ENCODE measurements at regions not wholly inside any gene's neighbourhood (a gene's known extent, or its start where the extent isn't known, plus 50 kb on each side); places are given as distances from the start of the nearest gene placed in this dataset.

- H3K9ac ChIP-seq (ENCODE audit: low read length) = no peak overlapping the region
- H3K36me3 ChIP-seq (ENCODE audit: insufficient read depth, low read length) = no peaks in the 10 kb centered on the region
- H3K9me3 ChIP-seq (ENCODE audit: low read length) = no peaks in the 10 kb centered on the region
- H3K4me2 ChIP-seq (ENCODE audit: low read length) = no peak overlapping the region
- H3K79me2 ChIP-seq (replicated peaks; ENCODE audit: insufficient read depth, low read length) = no peaks in the 10 kb centered on the region
- TF ChIP-seq MXI1 (conservative IDR thresholded peaks at IDR 0.05; ENCODE audit: poor library complexity, severe bottlenecking) (no peak), CTCF (IDR thresholded peaks at IDR 0.05; ENCODE audit: poor library complexity, severe bottlenecking) (no peak), EP300 (conservative IDR thresholded peaks at IDR 0.05; ENCODE audit: poor library complexity, severe bottlenecking) (no peak)
- H3K4me3 ChIP-seq (ENCODE audit: low read length) = no peak overlapping the region
- H2AFZ ChIP-seq (ENCODE audit: low read depth, low read length) = no peak overlapping the region
- no peaks in the 10 kb centered on the region for H3K9me2 ChIP-seq (ENCODE audit: insufficient read depth, low read length)
- H3K27me3 ChIP-seq (ENCODE audit: insufficient read depth, low read depth, low read length) = no peaks in the 10 kb centered on the region
- no peaks in the 10 kb centered on the region for H3F3A ChIP-seq (ENCODE audit: insufficient read depth, low read length, poor library complexity, severe bottlenecking)
- no peak overlapping the region for H3K27ac ChIP-seq (ENCODE audit: low read length)
- no peaks in the 10 kb centered on the region for H4K20me1 ChIP-seq (ENCODE audit: insufficient read depth)
Observed at GRCh38 chr2:88342749-88343148, 109.7 kb downstream of the FOXI3 start.

GRCh38 chr2:88334418-88334817 is 118.1 kb downstream of the FOXI3 start:
- H3F3A ChIP-seq (ENCODE audit: insufficient read depth, low read length, poor library complexity, severe bottlenecking) = no peaks in the 10 kb centered on the region
- no peaks in the 10 kb centered on the region for H3K9me3 ChIP-seq (ENCODE audit: low read length)
- TF ChIP-seq MXI1 (conservative IDR thresholded peaks at IDR 0.05; ENCODE audit: poor library complexity, severe bottlenecking) (no peak), POLR2AphosphoS5 (IDR thresholded peaks at IDR 0.05) (no peak), EP300 (conservative IDR thresholded peaks at IDR 0.05; ENCODE audit: poor library complexity, severe bottlenecking) (no peak), TAF1 (IDR thresholded peaks at IDR 0.05; ENCODE audit: low read depth) (no peak), CTCF (IDR thresholded peaks at IDR 0.05; ENCODE audit: poor library complexity, severe bottlenecking) (no peak), SMC3 (conservative IDR thresholded peaks at IDR 0.05; ENCODE audit: poor library complexity) (no peak), RAD21 (conservative IDR thresholded peaks at IDR 0.05) (no peak), EZH2 (IDR thresholded peaks at IDR 0.05; ENCODE audit: borderline replicate concordance, insufficient read depth, low read length, poor library complexity, severe bottlenecking) (no peak), REST (IDR thresholded peaks at IDR 0.05; ENCODE audit: borderline replicate concordance) (no peak)
- no peak overlapping the region for H2AFZ ChIP-seq (ENCODE audit: low read depth, low read length)
- H3K9ac ChIP-seq (ENCODE audit: low read length) = no peak overlapping the region
- H4K20me1 ChIP-seq (ENCODE audit: insufficient read depth) = no peaks in the 10 kb centered on the region
- no peaks in the 10 kb centered on the region for H3K36me3 ChIP-seq (ENCODE audit: insufficient read depth, low read length)
- H3K9me2 ChIP-seq (ENCODE audit: insufficient read depth, low read length) = no peaks in the 10 kb centered on the region
- H3K79me2 ChIP-seq (replicated peaks; ENCODE audit: insufficient read depth, low read length) = no peaks in the 10 kb centered on the region
- H3K4me2 ChIP-seq (ENCODE audit: low read length) = no peak overlapping the region
- H3K4me3 ChIP-seq (ENCODE audit: low read length) = no peak overlapping the region
- no peak overlapping the region for H3K27ac ChIP-seq (ENCODE audit: low read length)
- H3K27me3 ChIP-seq (ENCODE audit: insufficient read depth, low read depth, low read length) = no peaks in the 10 kb centered on the region
